ENCODE measurements at regions not wholly inside any gene's neighbourhood (a gene's known extent, or its start where the extent isn't known, plus 50 kb on each side); places are given as distances from the start of the nearest gene placed in this dataset.
"Not testable (repeated sequence)": the region's sequence is repeated elsewhere in the genome, so short reads cannot be mapped to it uniquely, and the experiment has no call there.

DNA sequence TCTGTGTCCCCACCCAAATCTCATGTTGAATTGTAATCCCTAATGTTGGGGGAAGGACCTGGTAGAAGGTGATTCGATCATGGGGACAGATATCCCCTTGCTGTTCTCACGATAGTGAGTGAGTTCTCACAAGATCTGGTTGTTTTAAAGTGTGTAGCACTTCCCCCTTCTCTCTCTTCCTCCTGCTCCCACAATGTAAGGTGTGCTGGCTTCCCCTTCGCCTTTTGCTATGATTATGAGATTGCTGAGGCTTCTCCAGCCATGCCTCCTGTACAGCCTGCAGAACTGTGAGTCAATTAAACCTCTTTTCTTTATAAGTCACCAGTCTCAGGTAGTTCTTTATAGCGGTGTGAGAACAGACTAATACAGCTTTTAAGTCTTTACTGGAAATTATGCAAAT, 193.3 kb upstream of the RBBP8 start:
- DNase-seq (ENCODE audit: low read depth): no peak

DNA sequence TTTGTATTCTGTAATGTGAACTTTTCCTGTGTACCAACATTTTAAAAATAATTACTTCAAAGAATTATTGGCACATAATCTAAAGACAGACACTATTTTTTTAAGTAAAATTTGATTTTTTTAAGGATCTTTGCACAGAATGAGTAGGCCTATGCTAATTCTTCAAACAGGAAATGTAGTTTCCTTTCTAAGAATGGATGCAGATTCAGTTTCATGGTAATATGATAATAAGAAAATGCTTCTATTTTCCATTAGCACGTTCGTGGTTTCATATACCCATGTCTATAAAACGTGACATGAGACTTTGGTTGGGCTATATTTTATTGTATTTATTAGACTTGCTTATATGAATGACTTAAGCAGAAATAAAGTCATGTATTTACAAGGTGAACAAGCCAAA, 191.8 kb upstream of the RBBP8 start:
- DNase-seq (ENCODE audit: low read depth): no peak

DNA sequence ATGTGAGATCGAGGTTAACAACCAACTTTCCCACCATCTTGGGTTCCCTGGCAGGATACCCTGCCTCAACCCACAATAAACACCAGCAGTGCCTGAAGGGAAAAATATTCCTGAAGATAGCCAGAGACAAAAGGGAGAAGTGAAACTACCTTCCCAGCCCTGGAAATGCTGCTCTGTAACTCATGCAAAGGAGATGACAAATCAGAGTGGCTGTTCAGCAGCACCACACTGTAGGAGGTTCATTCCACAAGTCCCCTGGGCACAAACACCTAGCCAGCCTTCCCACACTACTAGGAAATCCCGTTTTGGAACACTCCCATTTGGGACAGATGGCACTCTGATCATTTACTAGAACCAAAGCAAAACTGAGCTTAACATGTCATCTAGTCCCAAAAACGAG, 190.7 kb upstream of the RBBP8 start:
- no peak for DNase-seq (ENCODE audit: low read depth)

DNA sequence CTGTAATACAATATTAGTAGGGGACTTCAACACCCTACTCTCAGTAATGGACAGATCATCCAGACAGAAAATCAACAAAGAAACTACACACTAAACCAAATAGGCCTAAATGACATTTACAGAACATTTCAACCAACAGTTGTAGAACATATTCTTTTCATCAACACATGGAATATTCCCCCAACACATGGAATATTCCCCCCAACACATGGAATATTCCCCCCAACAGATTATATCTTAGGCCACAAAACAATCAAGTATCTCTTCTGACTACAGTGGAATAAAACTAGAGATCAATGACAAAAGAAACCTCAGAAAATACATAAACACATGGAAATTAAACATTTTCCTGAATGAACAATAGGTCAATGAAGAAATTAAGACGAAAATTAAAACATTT, 187.2 kb upstream of the RBBP8 start:
- no peak for DNase-seq (ENCODE audit: low read depth)

DNA sequence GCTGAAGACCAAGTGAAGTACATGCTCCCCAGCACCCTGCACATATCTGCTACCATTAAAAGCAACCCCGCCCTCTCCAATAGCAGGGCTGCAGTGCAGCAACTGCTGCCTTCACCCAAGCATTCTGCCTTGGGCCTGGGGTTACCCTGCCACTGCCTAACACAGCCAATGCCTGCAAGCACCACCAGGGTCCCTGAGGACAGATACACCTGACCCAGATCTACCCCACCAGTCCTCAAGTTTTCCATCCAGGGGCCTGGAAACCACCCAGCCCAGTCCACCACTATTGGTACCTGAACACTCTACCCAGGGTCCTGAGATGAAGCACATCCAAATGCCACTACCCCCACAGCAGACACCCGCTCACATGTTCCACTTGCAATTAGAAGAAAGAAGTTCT, 181.1 kb upstream of the RBBP8 start:
- no peak for DNase-seq (ENCODE audit: low read depth)

DNA sequence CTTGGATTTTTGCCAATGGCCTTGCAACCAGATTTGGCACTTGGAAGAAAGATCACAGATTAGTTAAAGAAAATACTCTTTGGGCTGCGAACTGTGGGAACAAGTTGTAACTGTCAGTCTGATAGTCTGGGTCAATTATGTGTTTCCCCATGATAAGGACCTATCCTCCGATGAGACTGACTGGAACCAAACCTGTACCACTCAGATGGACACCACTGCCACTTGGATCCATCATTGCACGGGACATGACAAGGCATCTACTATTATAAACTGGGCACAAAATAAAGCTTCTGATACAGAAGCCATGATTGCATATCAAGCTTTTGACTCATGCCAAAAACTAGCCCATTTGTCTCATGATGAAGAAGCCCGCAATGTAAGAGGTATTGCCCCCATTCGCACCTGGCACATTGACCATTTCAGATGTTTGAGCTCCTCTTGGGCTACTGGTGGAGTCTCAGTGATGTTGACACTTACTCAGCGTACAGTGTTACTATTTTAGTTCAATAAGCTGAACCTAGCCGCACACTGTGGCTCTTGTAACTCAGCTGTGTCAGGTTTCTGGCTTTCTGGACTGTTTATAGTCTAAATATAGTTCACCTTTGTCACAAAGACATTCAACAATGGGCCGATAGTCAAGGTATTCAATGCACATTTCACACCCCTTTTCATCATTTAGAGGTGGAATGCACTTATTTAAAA, 179.8 kb upstream of the RBBP8 start:
- no peak for DNase-seq (ENCODE audit: low read depth)

DNA sequence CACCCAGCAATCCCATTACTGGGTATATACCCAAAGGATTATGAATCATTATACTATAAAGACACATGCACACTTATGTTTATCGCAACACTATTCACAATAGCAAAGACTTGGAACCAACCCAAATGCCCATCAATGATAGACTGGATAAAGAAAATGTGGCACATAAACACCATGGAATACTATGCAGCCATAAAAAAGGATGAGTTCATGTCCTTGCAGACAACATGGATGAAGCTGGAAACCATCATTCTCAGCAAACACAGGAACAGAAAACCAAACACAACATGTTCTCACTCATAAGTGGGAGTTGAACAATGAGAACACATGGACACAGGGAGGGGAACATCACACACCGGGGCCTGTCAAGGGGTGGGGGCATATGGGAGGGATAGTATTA, 169.1 kb upstream of the RBBP8 start:
- not testable (repeated sequence) for DNase-seq (ENCODE audit: low read depth)

DNA sequence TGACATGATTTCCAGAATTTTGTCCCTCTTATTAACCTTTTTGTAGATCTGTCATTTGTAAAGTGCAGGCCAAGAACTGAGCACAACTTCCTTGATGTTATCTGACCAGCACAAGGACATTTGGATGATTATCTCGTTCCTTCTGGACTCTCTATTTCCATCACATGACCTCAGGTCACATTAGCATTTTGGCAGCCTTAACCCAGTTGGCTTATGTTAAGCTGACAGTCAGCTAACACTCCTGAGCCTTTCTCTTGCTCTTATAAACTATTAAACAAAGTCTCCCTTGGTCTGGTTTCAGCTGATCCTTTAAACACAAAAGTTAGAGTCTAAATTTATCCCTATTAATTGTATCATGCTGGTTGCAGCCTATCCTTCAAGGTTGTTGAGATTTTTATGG, 167.2 kb upstream of the RBBP8 start:
- DNase-seq (ENCODE audit: low read depth): peak; percentile 14

DNA sequence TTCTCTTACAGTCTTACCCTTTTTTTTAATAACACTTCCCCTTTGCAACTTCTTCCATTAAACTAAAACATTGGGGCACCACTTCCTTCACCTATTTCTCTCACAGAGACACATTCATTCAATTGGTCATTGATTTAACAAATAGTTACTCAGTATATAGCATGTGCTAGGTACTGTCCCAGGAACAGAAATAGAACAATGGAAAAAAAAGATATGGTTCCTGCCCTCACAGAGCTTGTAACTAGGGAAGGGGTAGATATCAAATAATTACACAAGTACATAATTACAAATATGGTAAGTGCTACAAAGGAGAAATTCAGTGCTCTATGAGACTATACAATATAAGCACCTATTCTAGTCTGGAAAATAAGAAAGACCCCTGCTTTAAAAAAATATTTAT, 165.5 kb upstream of the RBBP8 start:
- DNase-seq (ENCODE audit: low read depth): no peak

DNA sequence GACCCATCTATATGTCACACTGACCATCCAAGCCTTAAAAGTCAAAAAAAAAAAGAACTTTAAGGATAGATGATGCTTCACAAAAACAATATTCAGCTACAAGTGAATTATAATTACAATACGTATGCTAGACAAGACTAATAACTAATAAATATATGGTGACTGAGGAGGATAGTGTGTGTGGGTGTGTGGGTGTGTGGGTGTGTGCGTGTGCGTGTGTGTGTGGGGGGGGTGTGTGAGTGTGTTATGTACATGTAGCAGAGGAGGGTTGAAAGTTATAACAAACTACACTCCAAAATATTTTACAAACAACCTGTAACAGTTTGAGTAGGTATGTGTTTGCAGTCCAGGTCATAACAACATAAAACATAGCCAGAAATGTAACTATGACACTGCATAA, 159.2 kb upstream of the RBBP8 start:
- no peak for DNase-seq (ENCODE audit: low read depth)

DNA sequence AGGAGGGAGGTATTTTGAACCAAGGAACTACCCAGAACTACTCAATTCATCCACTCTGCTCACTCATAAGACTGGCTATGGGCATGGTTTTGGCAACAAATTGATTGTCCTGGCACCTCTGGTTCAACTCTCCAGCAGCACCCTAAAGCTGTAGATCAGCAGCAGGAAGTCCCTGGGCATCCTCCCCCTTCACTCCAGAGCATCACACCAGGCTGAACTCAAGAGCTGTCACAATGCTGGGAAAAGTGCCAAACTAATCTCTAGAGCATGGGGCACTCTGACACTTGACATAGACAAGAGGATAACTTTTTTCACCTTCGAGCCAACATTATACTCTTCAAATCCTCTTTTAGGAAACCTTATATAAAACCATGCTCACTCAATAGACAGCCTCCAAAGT, 154.1 kb upstream of the RBBP8 start:
- no peak for DNase-seq (ENCODE audit: low read depth)

DNA sequence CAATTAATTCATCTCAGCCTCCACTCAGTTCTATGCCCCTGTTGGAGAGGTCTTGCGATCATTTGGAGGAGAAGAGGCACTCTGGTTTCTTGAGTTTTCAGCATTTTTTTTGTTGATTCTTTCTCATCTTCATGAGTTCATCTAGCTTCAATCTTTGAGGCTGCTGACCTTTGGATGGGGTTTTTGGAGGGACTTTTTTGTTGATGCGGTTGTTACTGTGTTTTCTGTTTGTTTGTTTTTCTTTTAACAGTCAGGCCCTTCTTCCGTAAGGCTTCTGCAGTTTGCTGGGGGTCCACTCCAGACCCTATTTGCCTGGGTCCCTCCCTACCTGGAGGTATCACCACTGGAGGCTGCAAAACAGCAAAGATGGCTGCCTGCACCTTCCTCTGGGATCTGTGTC, 149.9 kb upstream of the RBBP8 start:
- DNase-seq (ENCODE audit: low read depth): no peak

DNA sequence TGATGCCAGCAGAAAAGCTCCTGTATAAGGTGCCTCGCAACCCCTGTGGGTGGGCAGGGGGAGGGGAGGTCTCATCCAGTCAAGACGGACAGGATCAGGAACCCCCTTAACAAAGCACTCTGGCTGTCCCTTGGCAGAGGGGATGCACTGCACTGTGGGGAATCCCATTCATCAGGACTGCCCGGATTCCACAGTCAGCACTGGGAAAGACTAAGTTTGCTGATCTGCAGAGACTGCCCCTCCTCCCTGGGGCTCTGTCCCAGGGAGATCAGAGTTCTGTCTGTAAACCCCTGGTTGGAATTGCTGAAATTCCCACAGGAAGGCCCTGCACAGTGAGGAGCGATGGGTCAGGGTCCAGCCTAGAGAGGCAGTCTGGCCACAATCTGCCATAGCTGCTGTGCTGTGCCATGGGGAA, 149.5 kb upstream of the RBBP8 start:
- DNase-seq (ENCODE audit: low read depth): no peak

DNA sequence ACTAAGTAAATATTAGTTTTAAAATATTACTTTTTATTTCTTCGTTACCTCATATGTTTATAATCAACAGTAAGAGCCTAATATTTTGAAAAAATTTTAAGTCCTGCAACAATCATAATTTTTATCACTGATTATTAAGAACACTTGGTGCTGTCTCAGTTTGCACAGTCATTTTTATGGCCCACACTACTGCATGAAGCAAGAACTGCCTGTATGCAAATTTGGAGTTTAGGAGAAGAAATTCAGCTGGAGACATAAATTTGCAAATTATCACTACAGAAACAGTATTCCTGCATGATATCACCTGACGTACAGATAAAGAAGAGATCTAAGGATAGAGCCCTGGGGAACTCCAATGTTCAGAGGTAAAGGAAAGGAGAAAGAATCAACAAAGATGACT, 144.1 kb upstream of the RBBP8 start:
- DNase-seq (ENCODE audit: low read depth): no peak

DNA sequence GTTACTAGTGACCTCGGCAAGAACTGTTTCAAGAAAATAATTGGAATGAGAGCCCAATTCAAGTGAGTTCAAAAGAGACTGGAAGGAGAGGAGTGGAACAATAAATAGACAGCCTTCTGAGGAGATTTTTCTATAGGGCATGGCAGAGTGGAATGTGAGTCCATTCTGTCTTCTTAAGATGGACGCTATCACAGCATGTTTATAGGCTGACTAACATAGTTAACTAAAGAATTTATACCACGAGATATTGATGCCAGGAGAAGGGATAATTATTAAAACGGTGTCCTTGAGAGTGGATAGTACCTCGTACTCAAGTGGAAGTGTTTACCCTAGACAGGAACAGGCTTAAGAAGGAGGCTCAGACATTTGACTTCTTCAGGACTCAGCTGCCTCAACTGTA, 143.5 kb upstream of the RBBP8 start:
- peak; percentile 41 for DNase-seq (ENCODE audit: low read depth)

DNA sequence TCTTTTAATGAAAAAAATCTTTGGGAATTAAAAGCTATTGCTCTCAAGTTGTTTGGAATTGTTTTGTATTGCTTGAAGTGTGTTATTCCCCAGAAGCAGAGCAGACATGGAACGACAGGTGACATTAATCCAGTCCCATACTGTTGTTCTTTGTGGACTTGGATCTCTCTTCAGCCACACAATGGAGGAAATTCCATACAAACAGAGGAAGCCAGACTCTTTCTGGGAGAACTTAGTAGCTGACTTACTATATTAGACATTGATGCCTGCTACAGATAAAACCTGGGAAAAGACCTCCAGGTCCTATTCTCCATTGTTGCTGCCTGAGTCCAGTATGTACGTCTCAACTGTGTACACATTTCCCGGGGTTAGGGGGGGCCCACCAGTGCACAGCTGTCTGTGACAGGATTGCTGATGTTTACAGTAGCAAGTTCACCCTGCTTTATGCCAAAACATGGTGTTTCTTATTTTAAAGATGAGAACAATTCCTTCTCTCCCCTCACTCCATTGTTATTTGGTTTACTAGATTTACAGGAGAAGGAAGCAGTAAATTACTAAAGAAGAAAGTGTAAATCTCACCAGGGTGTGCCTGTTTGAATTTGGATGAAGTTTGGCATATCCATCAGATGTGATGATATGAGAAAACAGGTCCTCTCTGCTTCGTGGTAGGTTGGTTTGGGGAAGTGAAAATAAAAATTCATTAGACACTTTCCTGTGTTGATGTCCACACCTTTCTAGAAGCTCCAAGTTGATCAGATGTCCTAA, 142.4 kb upstream of the RBBP8 start:
- no peak for DNase-seq (ENCODE audit: low read depth)

DNA sequence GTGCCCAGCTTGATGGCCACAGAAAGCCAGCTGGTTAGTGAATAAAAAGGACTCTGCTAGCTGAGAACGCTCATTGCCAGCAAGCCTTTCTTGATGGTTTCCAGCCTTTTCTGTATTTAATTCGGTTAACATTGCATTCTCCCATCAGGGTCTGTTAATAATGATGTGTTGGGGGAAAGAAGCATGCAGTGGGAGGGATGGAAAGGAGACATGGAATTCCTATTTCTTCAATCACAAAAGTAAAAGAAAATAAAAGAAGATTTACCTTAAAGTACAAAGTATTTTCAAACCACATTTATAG, 141.9 kb upstream of the RBBP8 start:
- DNase-seq (ENCODE audit: low read depth): no peak

DNA sequence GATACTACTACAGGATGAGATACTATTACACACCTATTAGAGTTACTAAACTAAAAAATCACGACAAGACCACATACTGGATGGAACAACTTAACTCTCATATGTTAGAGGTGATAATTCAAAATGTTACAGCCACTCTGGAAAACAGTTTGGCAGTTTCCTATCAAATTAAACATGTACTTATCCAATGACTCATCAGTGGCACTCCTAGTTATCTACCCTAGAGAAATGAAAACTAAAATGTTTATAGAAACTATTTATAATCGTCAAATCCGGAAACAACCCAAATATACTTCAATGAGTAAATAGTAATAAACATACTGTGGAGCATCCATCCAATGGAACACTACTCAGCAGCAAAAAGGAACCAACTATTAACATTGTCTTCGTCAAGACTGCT, 137.0 kb upstream of the RBBP8 start:
- peak; percentile 31 for DNase-seq (ENCODE audit: low read depth)

DNA sequence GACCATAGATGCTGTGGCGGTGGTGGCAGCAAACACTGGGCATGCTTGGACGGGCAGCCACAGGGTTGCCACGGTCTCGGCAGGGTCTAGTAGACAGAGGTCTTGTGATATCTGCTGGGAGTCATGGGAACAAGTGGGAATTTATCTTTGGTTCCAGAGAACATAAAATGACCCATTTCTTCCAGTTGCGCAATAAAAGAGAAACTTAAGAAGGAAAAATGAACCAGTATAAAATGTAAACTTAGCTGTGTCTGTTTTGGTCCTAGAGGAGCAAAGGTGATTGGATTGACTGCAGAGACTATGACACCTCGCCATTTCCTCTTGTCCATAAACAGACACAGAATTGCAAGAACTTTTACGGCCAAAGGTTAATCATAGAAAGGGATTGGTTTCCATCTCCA, 132.6 kb upstream of the RBBP8 start:
- DNase-seq (ENCODE audit: low read depth): peak; percentile 47

DNA sequence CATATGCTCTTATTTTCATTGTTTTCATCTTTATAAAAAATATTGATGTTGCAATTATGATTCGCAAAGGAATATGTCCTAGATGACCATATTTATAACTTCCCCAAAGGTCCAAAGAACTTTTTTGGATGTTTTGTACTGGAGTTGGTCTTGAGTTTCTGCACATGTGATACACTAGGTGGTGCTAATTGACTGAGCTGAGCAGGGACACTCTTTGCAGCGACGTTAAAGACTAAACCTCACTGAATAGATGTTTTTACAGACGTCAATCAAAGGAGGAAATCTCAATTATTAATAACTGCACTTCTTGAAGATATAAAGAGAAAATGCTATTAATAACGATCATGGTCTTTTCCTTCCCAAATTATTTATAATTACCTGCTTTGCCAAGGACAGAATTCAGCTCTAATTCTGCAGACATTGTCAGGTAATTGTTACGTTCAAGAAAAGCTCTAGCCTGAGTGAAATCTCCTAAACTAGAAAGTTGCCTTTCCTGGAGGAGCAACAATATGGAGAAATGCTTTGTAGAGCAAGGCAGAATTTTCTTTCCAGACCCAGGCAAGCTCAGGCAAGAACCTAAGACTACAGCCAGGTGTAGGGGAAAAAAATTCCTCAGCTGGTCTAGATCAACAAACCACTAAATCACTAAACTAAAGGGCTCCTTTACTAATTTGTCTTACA, 119.3 kb upstream of the RBBP8 start:
- DNase-seq (ENCODE audit: low read depth): peak; percentile 70

DNA sequence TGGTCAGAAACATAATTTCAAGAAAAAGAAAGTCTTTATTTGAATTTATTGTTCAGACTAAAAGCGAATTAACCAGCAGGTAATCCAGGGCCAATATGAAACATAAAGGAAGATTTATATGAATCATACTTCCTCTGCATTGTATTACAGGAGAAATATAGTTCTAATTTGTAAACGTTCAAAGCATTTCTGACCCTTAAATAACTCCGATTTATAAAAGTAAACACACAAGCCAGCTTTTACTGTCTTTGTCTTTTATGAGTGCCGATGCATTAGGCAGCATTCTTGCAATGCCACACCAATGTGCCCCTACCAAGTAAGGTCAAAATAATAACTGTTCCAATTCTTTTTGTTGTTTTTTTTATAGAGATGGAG, 118.8 kb upstream of the RBBP8 start:
- no peak for DNase-seq (ENCODE audit: low read depth)

DNA sequence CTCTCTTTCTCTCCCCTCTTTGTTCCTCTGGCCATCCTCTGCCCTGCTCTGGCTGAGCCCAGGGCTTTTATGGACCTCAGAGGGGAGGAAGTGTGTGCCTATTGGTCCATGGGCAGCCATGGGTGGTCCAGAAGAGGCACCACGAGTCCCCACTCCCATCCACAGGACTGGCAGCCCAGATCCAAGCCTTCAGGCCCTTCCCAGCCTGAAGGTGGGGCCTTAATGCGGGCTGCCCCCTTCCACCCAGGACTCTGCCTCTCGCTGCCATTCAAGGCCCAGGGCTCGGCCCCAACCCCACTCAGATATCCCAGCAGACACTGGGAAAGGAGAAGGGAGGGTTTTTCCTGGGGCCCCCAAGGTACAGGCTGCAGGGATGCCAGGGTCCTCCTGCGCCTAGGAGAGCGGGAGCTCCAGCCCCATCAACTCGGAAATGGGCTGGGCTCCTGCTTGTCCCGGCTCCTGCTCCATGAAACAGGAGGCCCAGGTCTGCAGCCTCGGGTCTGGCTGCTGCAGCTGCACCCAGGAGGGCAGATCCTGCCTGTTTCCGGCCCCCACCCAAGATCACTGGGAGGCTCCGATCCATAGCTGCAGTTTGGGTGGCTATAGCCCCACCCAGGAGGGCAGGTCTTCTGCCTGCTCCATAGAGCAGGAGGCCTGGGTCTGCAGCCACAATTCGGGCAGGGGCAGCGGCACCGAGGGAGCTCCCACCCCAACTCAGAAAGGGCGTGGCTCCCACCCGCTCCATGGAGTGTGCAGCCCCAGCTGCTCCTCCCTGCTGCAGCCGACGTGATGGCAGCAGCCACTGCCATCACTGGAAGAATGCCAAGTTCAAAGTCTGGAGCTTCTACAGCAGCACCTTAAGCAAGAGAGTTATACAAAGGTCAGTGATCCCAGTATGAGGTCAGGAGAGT, 116.6 kb upstream of the RBBP8 start:
- no peak for DNase-seq (ENCODE audit: low read depth)

DNA sequence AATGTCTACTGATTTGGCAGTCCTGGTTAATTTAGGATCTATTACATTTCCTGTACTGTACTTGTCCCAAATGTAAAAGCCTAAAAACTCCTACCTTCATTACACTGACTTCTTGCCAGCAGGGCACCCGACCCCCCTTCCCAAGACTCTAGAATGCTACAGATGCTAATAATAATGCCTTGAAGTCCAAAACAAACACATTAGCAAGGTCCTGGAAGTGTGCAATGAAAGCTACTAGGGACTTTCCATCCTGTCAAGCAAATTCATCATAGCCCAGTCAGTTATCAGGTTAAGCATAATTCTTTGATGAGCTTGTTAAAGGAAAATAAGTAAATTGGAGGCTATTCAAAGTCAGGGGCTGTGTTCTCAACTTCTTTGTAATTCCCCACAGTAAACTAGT, 115.3 kb upstream of the RBBP8 start:
- DNase-seq (ENCODE audit: low read depth): peak; percentile 65

All from iris pigment epithelial cell (primary cell).